HUES6 (cell line): ENCODE measurements at regions not wholly inside any gene's neighbourhood (a gene's known extent, or its start where the extent isn't known, plus 50 kb on each side); places are given as distances from the start of the nearest gene placed in this dataset.
"Not testable (repeated sequence)": the region's sequence is repeated elsewhere in the genome, so short reads cannot be mapped to it uniquely, and the experiment has no call there.

Experiments used
- H3K27ac ChIP-seq: 2 replicates; pipeline ENCODE4 v1.7.0; 2013; ENCODE audit warnings: low read depth, mild to moderate bottlenecking, low read length, inconsistent platforms
- H3K27me3 ChIP-seq: 2 replicates; pipeline ENCODE4 v1.6.1; 2013; ENCODE audit warnings: low read length; ENCODE audit not compliant: control insufficient read depth, insufficient read depth
- H3K36me3 ChIP-seq: 2 replicates; pipeline ENCODE4 v1.6.1; 2013; ENCODE audit warnings: low read length; ENCODE audit not compliant: control insufficient read depth, insufficient read depth
- H3K4me1 ChIP-seq: 2 replicates; pipeline ENCODE4 v1.6.1; 2013; ENCODE audit warnings: low read length; ENCODE audit not compliant: control insufficient read depth, insufficient read depth
- H3K4me3 ChIP-seq: 2 replicates; pipeline ENCODE4 v1.5.1; 2013; ENCODE audit warnings: low read depth, low read length
- H3K9ac ChIP-seq: one replicate; pipeline ENCODE4 v1.6.1; 2013; ENCODE audit warnings: mild to moderate bottlenecking, low read length
- H3K9me3 ChIP-seq: 2 replicates; pipeline ENCODE4 v1.6.1; 2013; ENCODE audit warnings: low read depth, low read length; ENCODE audit not compliant: control insufficient read depth, insufficient read depth

DNA sequence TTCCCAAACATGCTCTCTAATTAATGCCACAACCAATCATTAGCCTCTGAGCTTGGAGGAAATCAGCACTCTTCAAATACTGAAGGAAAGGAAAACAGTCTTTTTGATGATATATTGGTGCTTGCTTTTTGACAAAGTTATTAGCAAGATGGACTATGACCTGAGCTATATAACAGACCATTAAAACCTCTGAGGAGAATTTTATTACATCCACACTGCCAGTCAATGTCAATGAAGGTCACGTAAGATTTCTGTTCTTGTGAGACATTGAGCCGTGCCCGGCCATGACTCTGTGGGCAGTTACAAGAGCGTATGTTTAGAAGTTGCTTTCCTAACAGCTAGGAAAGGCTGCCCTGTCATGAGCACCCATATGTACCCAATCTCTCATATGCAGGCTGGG is 659.0 kb downstream of the UTRN start:
- no peaks in the 10 kb centered on the region for H3K27me3 ChIP-seq
- no peaks in the 10 kb centered on the region for H3K9me3 ChIP-seq
- H3K36me3 ChIP-seq, result no peaks in the 10 kb centered on the region
- no peak overlapping the region for H3K4me3 ChIP-seq
- H3K4me1 ChIP-seq, result no peaks in the 10 kb centered on the region
- H3K9ac ChIP-seq, result no peak overlapping the region
- H3K27ac ChIP-seq, result no peak overlapping the region

DNA sequence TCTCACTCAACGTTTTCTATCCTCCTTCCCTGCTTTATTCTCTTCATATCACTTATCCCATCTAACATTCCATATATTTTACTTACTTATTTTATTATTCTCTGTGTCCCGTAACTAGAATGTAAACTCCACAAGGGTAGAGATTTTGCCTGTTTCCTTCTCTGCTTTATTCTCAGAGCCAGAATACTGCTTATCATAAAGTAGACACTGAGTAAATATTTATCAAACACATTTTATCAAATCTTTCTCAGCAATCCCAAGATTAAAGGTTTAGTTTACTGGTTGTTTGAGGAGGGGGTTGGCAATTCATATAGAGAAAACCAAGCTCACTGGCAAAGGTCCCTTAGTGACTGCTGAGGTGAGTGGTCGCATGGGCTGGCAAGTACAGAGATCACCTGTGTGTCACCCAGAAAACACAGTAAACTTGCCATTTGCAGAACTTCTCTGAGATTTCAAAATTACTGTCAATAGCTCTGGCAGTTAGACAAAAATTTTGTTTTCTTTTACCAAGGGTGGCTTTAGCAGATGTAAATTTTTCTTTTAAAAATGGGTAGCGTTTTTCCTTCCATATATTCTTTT is 662.4 kb downstream of the UTRN start:
- Histone ChIP-seq H3K4me1 (peaks cover 19% of the 10 kb centered on the region), H3K27me3 (no peaks in the 10 kb centered on the region), H3K4me3 (no peak overlapping the region), H3K9me3 (no peaks in the 10 kb centered on the region), H3K9ac (no peak overlapping the region), H3K27ac (no peak overlapping the region), H3K36me3 (no peaks in the 10 kb centered on the region)

DNA sequence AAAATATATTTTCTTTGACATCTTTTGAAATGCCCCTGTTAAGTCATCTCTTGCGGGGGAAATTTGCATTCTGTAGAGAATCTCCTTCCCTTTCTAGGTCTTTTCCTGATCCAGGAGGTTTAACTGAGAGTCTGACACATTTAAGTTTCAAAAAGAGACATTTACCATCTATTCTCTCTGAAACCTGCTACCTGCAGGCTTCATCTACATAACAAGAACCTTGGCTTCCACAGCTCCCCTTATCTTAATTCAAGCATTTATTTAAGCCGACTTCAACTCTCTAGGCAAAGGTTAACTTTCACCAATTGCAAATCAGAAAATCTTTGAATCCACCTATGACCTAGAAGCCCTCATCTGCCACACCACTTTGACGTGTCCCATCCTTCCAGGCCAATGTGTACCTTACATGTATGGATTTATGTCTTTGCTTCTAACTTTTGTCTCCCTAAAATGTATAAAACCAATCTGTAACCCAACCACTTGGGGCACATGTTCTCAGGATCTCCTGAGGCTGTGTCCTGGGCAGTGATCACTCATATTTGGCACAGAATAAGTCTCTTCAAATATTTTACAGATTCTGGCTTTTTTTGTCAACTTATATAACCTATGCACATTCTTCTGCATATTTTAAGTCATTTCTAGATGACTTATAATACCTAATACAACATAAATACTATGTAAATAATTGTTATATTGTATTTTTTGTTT is 666.7 kb downstream of the UTRN start:
- Histone ChIP-seq H3K36me3 (no peaks in the 10 kb centered on the region), H3K9ac (no peak overlapping the region), H3K27me3 (no peaks in the 10 kb centered on the region), H3K4me3 (peak overlapping the region; percentile 5; the same call in 1 of the 2 replicates), H3K4me1 (peaks cover 31% of the 10 kb centered on the region), H3K9me3 (no peaks in the 10 kb centered on the region), H3K27ac (0 out of 2 replicates have a peak overlapping the region, but pooled peaks have one; percentile 35)

DNA sequence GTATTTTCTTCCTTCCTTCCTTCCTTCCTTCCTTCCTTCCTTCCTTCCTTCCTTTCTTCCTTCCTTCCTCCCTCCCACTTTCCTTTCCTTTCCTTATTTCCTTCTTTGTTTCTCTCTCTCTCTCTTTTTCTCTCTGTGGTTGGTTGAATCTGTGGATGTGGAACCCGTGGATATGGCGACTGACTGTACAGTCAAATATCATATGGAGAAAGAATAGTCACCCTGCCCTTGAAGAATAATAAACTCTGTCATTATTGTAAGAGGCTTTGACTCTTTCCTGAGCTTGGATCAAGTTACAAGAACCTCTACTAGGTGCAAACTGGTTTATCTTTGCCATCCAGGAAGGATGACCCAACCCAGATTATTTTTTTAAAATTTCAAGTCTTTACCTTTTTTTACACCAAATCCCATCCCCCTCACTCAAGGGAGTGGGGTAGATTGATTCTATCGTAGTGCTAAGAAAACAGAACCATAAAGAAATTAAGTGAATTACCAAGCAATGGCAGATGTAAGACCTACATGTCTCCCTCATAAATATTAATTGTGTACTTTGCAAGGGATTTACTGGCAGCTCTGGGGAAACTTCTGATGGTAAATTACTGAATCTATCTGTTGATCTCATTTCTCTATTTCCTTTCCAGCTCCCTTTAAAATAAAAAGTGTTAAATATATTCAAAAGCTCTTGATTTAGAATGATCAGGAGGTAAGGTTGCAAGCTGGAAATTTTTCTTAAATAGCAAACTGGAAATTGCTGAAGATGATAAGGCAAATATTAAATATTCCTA is 667.5 kb downstream of the UTRN start:
- Histone ChIP-seq H3K27me3 (no peaks in the 10 kb centered on the region), H3K4me3 (no peak overlapping the region), H3K27ac (0 out of 2 replicates have a peak overlapping the region, but pooled peaks have one; percentile 24), H3K9ac (no peak overlapping the region), H3K9me3 (no peaks in the 10 kb centered on the region), H3K4me1 (peaks cover 31% of the 10 kb centered on the region), H3K36me3 (no peaks in the 10 kb centered on the region)

DNA sequence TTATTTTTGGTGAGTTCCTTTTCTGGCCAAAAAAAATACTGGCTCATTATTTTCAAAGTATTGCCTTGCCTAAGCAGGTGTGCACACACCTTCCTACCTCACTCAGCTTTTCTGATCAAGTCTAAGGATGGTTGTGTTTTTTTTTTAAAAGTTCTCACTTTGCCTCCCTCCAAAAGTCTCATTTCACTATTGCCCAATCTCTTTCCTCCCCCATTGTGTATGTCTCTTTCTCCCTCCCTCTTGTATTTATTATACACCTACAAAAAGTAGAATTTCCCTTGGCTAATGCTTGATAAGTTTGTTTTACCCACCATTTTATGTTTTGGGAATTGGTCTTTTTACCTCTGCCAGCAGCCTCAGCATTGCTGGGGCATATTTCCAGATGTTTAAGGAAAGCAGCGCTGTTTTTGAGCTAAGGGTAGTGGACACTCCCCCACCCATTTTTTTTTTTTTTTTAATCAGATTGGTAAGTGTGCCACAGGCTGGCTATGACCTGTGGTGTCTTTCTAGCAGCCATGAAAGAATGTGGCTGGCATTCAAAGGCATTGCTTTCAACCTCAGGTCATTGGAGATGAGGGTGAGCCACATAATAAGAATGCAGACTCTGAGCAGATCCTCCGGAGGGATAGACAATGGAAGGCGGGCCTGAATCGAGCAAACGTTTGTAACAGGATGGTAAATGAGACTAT is 668.6 kb downstream of the UTRN start:
- no peaks in the 10 kb centered on the region for H3K9me3 ChIP-seq
- H3K9ac ChIP-seq, result no peak overlapping the region
- no peaks in the 10 kb centered on the region for H3K27me3 ChIP-seq
- peaks cover 31% of the 10 kb centered on the region for H3K4me1 ChIP-seq
- H3K36me3 ChIP-seq, result no peaks in the 10 kb centered on the region
- H3K27ac ChIP-seq, result no peak overlapping the region
- H3K4me3 ChIP-seq, result no peak overlapping the region

DNA sequence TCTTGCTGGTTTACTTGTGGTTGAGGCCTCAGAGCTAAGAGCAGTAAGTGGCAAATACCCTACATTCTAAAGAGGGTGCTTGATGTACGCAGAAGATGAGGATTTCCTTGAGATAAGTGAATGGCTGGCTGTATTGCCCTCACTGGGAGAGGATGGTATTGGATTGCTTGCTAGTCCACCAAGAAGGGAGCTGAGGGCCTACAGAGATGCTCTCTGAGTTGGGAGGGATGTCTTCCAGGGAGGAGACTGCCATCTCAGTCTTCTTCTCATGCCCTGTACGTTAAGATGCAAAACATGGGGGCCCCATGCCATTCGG is 669.1 kb downstream of the UTRN start:
- no peak overlapping the region for H3K9ac ChIP-seq
- no peaks in the 10 kb centered on the region for H3K9me3 ChIP-seq
- peaks cover 31% of the 10 kb centered on the region for H3K4me1 ChIP-seq
- H3K27me3 ChIP-seq, result no peaks in the 10 kb centered on the region
- H3K36me3 ChIP-seq, result no peaks in the 10 kb centered on the region
- no peak overlapping the region for H3K4me3 ChIP-seq
- H3K27ac ChIP-seq, result no peak overlapping the region

DNA sequence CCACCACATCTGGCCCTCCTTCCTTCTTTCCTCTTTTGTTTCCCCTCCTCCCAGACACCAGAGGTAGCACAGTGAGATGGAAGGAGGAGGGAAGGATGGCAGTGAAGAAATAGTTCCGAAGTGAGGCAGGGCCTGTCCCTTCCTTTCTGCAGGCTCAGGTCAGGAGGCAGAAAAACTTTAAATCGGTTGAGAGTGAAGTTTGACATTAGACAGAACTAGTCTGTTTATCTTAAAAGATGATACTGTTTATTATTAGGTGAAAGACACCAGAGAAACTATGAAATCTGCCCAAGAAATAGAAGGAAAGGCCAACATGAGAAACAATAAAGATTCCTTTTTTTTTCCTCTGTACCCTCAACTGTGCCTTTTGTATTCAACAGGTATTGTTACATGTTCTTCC is 670.3 kb downstream of the UTRN start:
- no peaks in the 10 kb centered on the region for H3K9me3 ChIP-seq
- no peak overlapping the region for H3K27ac ChIP-seq
- no peaks in the 10 kb centered on the region for H3K36me3 ChIP-seq
- H3K4me3 ChIP-seq, result no peak overlapping the region
- H3K9ac ChIP-seq, result no peak overlapping the region
- peaks cover 31% of the 10 kb centered on the region for H3K4me1 ChIP-seq
- no peaks in the 10 kb centered on the region for H3K27me3 ChIP-seq

DNA sequence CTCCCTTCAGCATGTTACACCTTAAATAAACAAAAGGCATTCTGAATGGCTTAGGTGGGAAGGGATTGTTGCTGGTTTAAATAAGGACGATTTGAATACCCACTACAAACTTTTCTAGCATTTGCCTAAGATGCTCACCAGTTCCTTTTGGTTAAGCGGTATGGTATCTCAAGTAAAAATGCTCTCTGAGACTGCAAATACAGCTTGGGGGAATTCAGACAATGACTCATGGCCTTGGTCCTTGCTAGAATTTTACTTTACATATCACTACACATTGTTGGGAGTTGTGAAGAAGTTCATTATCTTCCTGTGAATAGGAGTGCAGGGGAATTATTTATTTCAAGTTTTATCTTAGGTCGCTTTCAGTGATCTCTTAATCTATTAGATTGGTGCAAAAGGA is 670.7 kb downstream of the UTRN start:
- Histone ChIP-seq H3K9me3 (no peaks in the 10 kb centered on the region), H3K27me3 (no peaks in the 10 kb centered on the region), H3K9ac (no peak overlapping the region), H3K4me1 (peaks cover 27% of the 10 kb centered on the region), H3K36me3 (no peaks in the 10 kb centered on the region), H3K27ac (no peak overlapping the region), H3K4me3 (no peak overlapping the region)

DNA sequence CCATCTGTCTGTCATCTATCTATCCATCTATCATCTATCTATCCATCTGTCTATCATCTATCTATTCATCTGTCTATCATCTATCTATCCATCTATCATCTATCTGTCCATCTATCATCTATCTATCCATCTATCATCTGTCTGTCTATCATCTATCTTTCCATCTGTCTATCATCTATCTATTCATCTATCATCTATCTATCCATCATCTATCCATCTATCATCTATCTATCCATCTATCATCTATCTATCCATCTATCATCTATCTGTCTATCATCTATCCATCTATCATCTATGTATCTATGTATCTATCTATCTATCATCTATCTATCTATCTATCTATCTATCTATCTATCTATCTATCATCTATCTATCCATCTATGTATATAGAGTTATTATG is 671.6 kb downstream of the UTRN start:
- not testable (repeated sequence) for H3K9ac ChIP-seq, H3K27ac ChIP-seq, H3K27me3 ChIP-seq, H3K4me3 ChIP-seq, H3K9me3 ChIP-seq, H3K36me3 ChIP-seq
- peaks cover 18% of the 10 kb centered on the region for H3K4me1 ChIP-seq

DNA sequence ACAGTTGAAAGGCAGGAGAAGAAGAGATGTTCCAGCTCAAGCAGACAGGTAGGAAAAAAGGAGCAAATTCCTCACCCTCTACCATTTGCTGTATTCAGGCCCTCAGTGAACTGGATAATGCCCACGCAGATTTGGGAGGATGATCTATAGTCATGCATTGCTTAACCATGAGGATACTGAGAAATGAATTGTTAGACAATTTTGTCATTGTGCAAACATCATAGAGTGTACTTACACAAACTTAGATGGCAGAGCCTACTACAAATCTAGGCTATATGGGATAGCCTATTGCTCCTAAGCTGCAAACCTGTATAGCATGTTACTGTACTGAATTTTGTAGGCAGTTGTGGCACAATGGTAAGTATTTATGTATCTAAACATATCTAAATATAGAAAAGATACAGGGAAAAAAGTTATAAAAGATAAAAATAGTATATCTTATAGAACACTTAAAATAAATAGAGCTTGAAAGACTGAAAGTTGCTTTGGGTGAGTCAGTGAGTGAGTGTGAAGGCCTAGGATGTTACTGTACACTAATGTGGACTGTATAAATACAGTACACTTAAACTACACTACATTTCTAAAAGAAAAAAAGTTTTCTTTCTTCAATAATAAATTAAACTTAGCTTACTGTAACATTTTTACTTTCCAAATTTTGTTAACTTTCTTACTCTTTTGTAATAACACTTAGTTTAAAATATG is 672.3 kb downstream of the UTRN start:
- H3K4me3 ChIP-seq, result no peak overlapping the region
- H3K9ac ChIP-seq, result no peak overlapping the region
- no peak overlapping the region for H3K27ac ChIP-seq
- H3K9me3 ChIP-seq, result no peaks in the 10 kb centered on the region
- peaks cover 13% of the 10 kb centered on the region for H3K4me1 ChIP-seq
- H3K36me3 ChIP-seq, result no peaks in the 10 kb centered on the region
- no peaks in the 10 kb centered on the region for H3K27me3 ChIP-seq
